H9 (cell line): ENCODE measurements at regions not wholly inside any gene's neighbourhood (a gene's known extent, or its start where the extent isn't known, plus 50 kb on each side); places are given as distances from the start of the nearest gene placed in this dataset.
A peak's percentile ranks its signal among the peaks of the same experiment; 100 is the strongest.

Source experiments
- DNase-seq: peaks from one replicate; pipeline ENCODE4 v3.0.0-alpha.2; 2017
- H2AFZ ChIP-seq: one replicate; pipeline ENCODE4 v1.6.1; 2013; ENCODE audit warnings: mild to moderate bottlenecking, low read length, control low read depth, moderate library complexity
- H2AK5ac ChIP-seq: 2 replicates; pipeline ENCODE4 v1.6.1; 2013; ENCODE audit warnings: low read length, control low read depth, mixed read lengths; ENCODE audit not compliant: insufficient read length
- H2BK120ac ChIP-seq: one replicate; pipeline ENCODE4 v1.6.1; 2013; ENCODE audit warnings: low read depth, mild to moderate bottlenecking, low read length, control low read depth, inconsistent platforms; ENCODE audit not compliant: poor library complexity, severe bottlenecking
- H2BK12ac ChIP-seq: 2 replicates; pipeline ENCODE4 v1.6.1; 2013; ENCODE audit warnings: low read length, control low read depth, mixed read lengths, low read depth; ENCODE audit not compliant: insufficient read length
- H2BK15ac ChIP-seq: 2 replicates; pipeline ENCODE4 v1.6.1; 2013; ENCODE audit warnings: low read depth, low read length, control low read depth
- H2BK20ac ChIP-seq: one replicate; pipeline ENCODE4 v1.6.1; 2013; ENCODE audit warnings: low read depth, mild to moderate bottlenecking, low read length, control low read depth, inconsistent platforms; ENCODE audit not compliant: poor library complexity, severe bottlenecking
- H2BK5ac ChIP-seq: 2 replicates; pipeline ENCODE4 v1.6.1; 2013; ENCODE audit warnings: low read length, control low read depth, mixed read lengths; ENCODE audit not compliant: insufficient read length
- H3K14ac ChIP-seq: 2 replicates; pipeline ENCODE4 v1.6.1; 2013; ENCODE audit warnings: low read length, control low read depth; ENCODE audit not compliant: insufficient read depth
- H3K18ac ChIP-seq: 2 replicates; pipeline ENCODE4 v1.6.1; 2013; ENCODE audit warnings: low read depth, mild to moderate bottlenecking, mixed read lengths, low read length, control low read depth; ENCODE audit not compliant: insufficient read length
- H3K23ac ChIP-seq: 2 replicates; pipeline ENCODE4 v1.6.1; 2013; ENCODE audit warnings: low read length, control low read depth, mixed read lengths, low read depth; ENCODE audit not compliant: insufficient read length
- H3K23me2 ChIP-seq: 2 replicates; pipeline ENCODE4 v1.6.1; 2013; ENCODE audit warnings: low read depth, mild to moderate bottlenecking, mixed read lengths, low read length, control low read depth; ENCODE audit not compliant: insufficient read length, poor library complexity, severe bottlenecking
- H3K27ac ChIP-seq: 2 replicates; pipeline ENCODE4 v1.5.1; 2013; ENCODE audit warnings: low read length, control low read depth, mixed read lengths, low read depth; ENCODE audit not compliant: insufficient read length
- H3K27me3 ChIP-seq: 2 replicates; pipeline ENCODE4 v1.6.1; 2013; ENCODE audit warnings: low read length, control low read depth, inconsistent platforms; ENCODE audit not compliant: insufficient read depth
- H3K4ac ChIP-seq: 2 replicates; pipeline ENCODE4 v1.6.1; 2013; ENCODE audit warnings: low read depth, mild to moderate bottlenecking, control low read depth, inconsistent platforms, low read length, moderate library complexity
- H3K4me1 ChIP-seq: 2 replicates; pipeline ENCODE4 v1.6.1; 2013; ENCODE audit warnings: low read length, control low read depth, inconsistent platforms; ENCODE audit not compliant: insufficient read depth
- H3K4me2 ChIP-seq: 2 replicates; pipeline ENCODE4 v1.6.1; 2013; ENCODE audit warnings: low read length, control low read depth, mixed read lengths; ENCODE audit not compliant: insufficient read length, insufficient read depth
- H3K56ac ChIP-seq: 2 replicates; pipeline ENCODE4 v1.6.1; 2013; ENCODE audit warnings: low read depth, mild to moderate bottlenecking, mixed read lengths, low read length, control low read depth; ENCODE audit not compliant: insufficient read length
- H3K79me1 ChIP-seq: 2 replicates; pipeline ENCODE4 v1.6.1; 2013; ENCODE audit warnings: low read depth, mild to moderate bottlenecking, moderate library complexity, low read length, control low read depth, inconsistent platforms; ENCODE audit not compliant: insufficient read depth, poor library complexity, severe bottlenecking
- H3K79me2 ChIP-seq: 2 replicates; pipeline ENCODE4 v1.6.1; 2013; ENCODE audit warnings: low read length, control low read depth, inconsistent platforms; ENCODE audit not compliant: insufficient read depth
- H3K9ac ChIP-seq: 2 replicates; pipeline ENCODE4 v1.6.1; 2013; ENCODE audit warnings: low read length, control low read depth, mixed read lengths; ENCODE audit not compliant: insufficient read length; ENCODE audit errors: extremely low read depth
- H3K9me3 ChIP-seq: one replicate; pipeline ENCODE4 v1.6.1; 2013; ENCODE audit warnings: low read depth, low read length, inconsistent platforms; ENCODE audit not compliant: control insufficient read depth
- H3T11ph ChIP-seq: one replicate; pipeline ENCODE4 v1.6.1; 2013; ENCODE audit warnings: mild to moderate bottlenecking, low read length, control low read depth, inconsistent platforms
- H4K20me1 ChIP-seq: one replicate; pipeline ENCODE4 v1.6.1; 2013; ENCODE audit not compliant: control insufficient read depth, insufficient read length, insufficient read depth
- H4K5ac ChIP-seq: 2 replicates; pipeline ENCODE4 v1.6.1; 2013; ENCODE audit warnings: low read depth, mild to moderate bottlenecking, mixed read lengths, low read length, control low read depth; ENCODE audit not compliant: insufficient read length
- H4K8ac ChIP-seq: replicated peaks from 2 replicates; pipeline ENCODE4 v1.6.1; 2013; ENCODE audit warnings: low read length, control low read depth, mixed read lengths, low read depth; ENCODE audit not compliant: insufficient read length
- H4K91ac ChIP-seq: 2 replicates; pipeline ENCODE4 v1.6.1; 2013; ENCODE audit warnings: low read depth, mild to moderate bottlenecking, moderate library complexity, mixed read lengths, low read length, control low read depth; ENCODE audit not compliant: insufficient read length
- H3K27ac Mint-ChIP-seq, 3 experiments: 2 replicates in 2 of 3; 3 replicates in 1 of 3; pipeline ENCODE4 v1.8.0; 2020 to 2021; ENCODE audit warnings: mixed read lengths in 3 of 3, mild to moderate bottlenecking in 1 of 3, moderate library complexity in 1 of 3
- H3K27me3 Mint-ChIP-seq: 2 replicates; pipeline ENCODE4 v1.8.0; 2021; ENCODE audit warnings: low read depth, mild to moderate bottlenecking, moderate library complexity, mixed read lengths
- H3K36me3 Mint-ChIP-seq, 3 experiments: 2 replicates in 2 of 3; 3 replicates in 1 of 3; pipeline ENCODE4 v1.8.0; 2020 to 2021; ENCODE audit warnings: low read depth in 3 of 3, mixed read lengths in 3 of 3; ENCODE audit not compliant: insufficient read depth in 1 of 3
- H3K4me1 Mint-ChIP-seq, 2 experiments: 2 replicates each; pipeline ENCODE4 v1.8.0; 2020; ENCODE audit warnings: mixed read lengths in 2 of 2
- H3K4me3 Mint-ChIP-seq, 2 experiments: 2 replicates in 1 of 2; 3 replicates in 1 of 2; pipeline ENCODE4 v1.8.0; 2020 to 2021; ENCODE audit warnings: mild to moderate bottlenecking in 2 of 2, mixed read lengths in 2 of 2, moderate library complexity in 1 of 2
- H3K9me3 Mint-ChIP-seq, 2 experiments: 2 replicates in 1 of 2; 3 replicates in 1 of 2; pipeline ENCODE4 v1.8.0; 2020; ENCODE audit warnings: mild to moderate bottlenecking in 2 of 2, mixed read lengths in 2 of 2, moderate library complexity in 1 of 2
- CTCF ChIP-seq: fragments of 200-600 bp; sonication (generic); conservative IDR thresholded peaks from 3 replicates; pipeline ENCODE4 v1.8.0; 2021; ENCODE audit warnings: antibody characterized with exemption, mild to moderate bottlenecking
- WGBS: extraction: QIAGEN DNeasy Blood & Tissue Kit; methylation state at CpG from one replicate; pipeline ENCODE4 v1.1.7; 2013; ENCODE audit warnings: missing lambda C conversion rate, low lambda C conversion rate, mixed read lengths; ENCODE audit not compliant: insufficient read length; ENCODE audit errors: extremely low coverage; 5-methylcytosine and 5-hydroxymethylcytosine counted together

- Histone ChIP-seq H2BK12ac (no peak overlapping the region), H2AK5ac (no peak overlapping the region), H3K18ac (no peak overlapping the region), H3K23ac (no peak overlapping the region), H4K8ac (no peak overlapping the region), H3K56ac (no peak overlapping the region), H3K14ac (no peak overlapping the region), H3K79me2 (no peaks in the 10 kb centered on the region), H2BK20ac (no peak overlapping the region), H2BK5ac (no peak overlapping the region), H4K91ac (no peak overlapping the region), H3K27me3 (no peaks in the 10 kb centered on the region), H4K5ac (no peak overlapping the region), H2AFZ (no peak overlapping the region), H3K4me1 (no peaks in the 10 kb centered on the region), H3K4me2 (no peak overlapping the region), H3K27ac (no peak overlapping the region), H3K4ac (no peak overlapping the region), H3K9me3 (no peaks in the 10 kb centered on the region), H3T11ph (no peak overlapping the region), H3K79me1 (no peaks in the 10 kb centered on the region), H4K20me1 (no peaks in the 10 kb centered on the region), H3K9ac (no peak overlapping the region), H3K23me2 (no peaks in the 10 kb centered on the region), H2BK15ac (no peak overlapping the region), H2BK120ac (no peak overlapping the region)
- Mint-ChIP-seq H3K27ac (peak overlapping the region in 1 of 3 experiments; percentile 82; a peak in 1 of 7 replicates), H3K27me3 (no peaks in the 10 kb centered on the region), H3K36me3 (no peaks in the 10 kb centered on the region), H3K4me3 (no peak overlapping the region), H3K4me1 (no peaks in the 10 kb centered on the region), H3K9me3 (no peaks in the 10 kb centered on the region)
- TF ChIP-seq CTCF, result no peak
- no peak for DNase-seq
- WGBS, result no CpG with 5 or more reads among the region's 4 CpGs
Observed at GRCh38 chr7:13457790-13458189, 531.7 kb downstream of the ETV1 start.
